Germinal center (tissue), 1 donor: ENCODE measurements at regions not wholly inside any gene's neighbourhood (a gene's known extent, or its start where the extent isn't known, plus 50 kb on each side); places are given as distances from the start of the nearest gene placed in this dataset.

Experiments used
- DNase-seq: peaks from one replicate; pipeline ENCODE4 v3.0.0; 2012; ENCODE audit warnings: mixed read lengths, low spot score

GRCh38 chr2:9137379-9138150, 69.0 kb upstream of the ASAP2 start:
- DNase-seq, result no peak

- no peak for DNase-seq
Measured at GRCh38 chr2:9135822-9136558, 70.6 kb upstream of the ASAP2 start.

GRCh38 chr2:9127316-9127715, 79.3 kb upstream of the ASAP2 start:
- no peak for DNase-seq

- DNase-seq, result no peak
Measured at GRCh38 chr2:9126540-9126939, 80.1 kb upstream of the ASAP2 start.

GRCh38 chr2:9124231-9124741, 82.3 kb upstream of the ASAP2 start:
- DNase-seq, result no peak

- no peak for DNase-seq
Measured at GRCh38 chr2:9123069-9123468, 83.5 kb upstream of the ASAP2 start.

- no peak for DNase-seq
Measured at GRCh38 chr2:9122367-9122766, 84.2 kb upstream of the ASAP2 start.

- DNase-seq, result no peak
Measured at GRCh38 chr2:9118383-9118960, 88.1 kb upstream of the ASAP2 start.

- DNase-seq, result no peak
Measured at GRCh38 chr2:9115229-9115628, 91.4 kb upstream of the ASAP2 start.

GRCh38 chr2:9114458-9114857, 92.2 kb upstream of the ASAP2 start:
- no peak for DNase-seq

- no peak for DNase-seq
Measured at GRCh38 chr2:9113916-9114315, 92.7 kb upstream of the ASAP2 start.

GRCh38 chr2:9113262-9113661, 93.3 kb upstream of the ASAP2 start:
- DNase-seq, result no peak

GRCh38 chr2:9112079-9112721, 94.4 kb upstream of the ASAP2 start:
- DNase-seq, result no peak

GRCh38 chr2:9110893-9111569, 95.6 kb upstream of the ASAP2 start:
- no peak for DNase-seq

GRCh38 chr2:9110346-9110884, 96.2 kb upstream of the ASAP2 start:
- DNase-seq, result no peak

- no peak for DNase-seq
Measured at GRCh38 chr2:9109871-9110270, 96.7 kb upstream of the ASAP2 start.

- no peak for DNase-seq
Measured at GRCh38 chr2:9108210-9108967, 98.2 kb upstream of the ASAP2 start.

- no peak for DNase-seq
Measured at GRCh38 chr2:9107168-9108025, 99.2 kb upstream of the ASAP2 start.

GRCh38 chr2:9106338-9107167, 100.1 kb upstream of the ASAP2 start:
- no peak for DNase-seq
